WTC11 (cell line): ENCODE measurements at regions not wholly inside any gene's neighbourhood (a gene's known extent, or its start where the extent isn't known, plus 50 kb on each side); places are given as distances from the start of the nearest gene placed in this dataset.

Experiments
- ATAC-seq: fragments of 200-7000 bp; cut with Tn5 transposase; 2 replicates; pipeline ENCODE4 v1.10.0; 2021; ENCODE audit warnings: mild to moderate bottlenecking, moderate library complexity
- CTCF ChIA-PET: fragments of 300-600 bp; sonication (Branson Sonifier 250); formaldehyde crosslinking; loops from one replicate; lab custom pipeline; 2021; ENCODE audit warnings: antibody characterized with exemption; lab: Charles Lee
- POLR2A ChIA-PET: fragments of 350-600 bp; sonication (Branson Sonifier 250); formaldehyde crosslinking; loops from one replicate; lab custom pipeline; 2021; ENCODE audit warnings: antibody characterized with exemption; lab: Charles Lee
- DNase-seq: peaks from one replicate; pipeline ENCODE4 v3.0.0; 2021; ENCODE audit warnings: low spot score
- H3K27ac Mint-ChIP-seq: 2 replicates; pipeline ENCODE4 v1.8.0; 2021; ENCODE audit warnings: mixed read lengths
- H3K27me3 Mint-ChIP-seq: 2 replicates; pipeline ENCODE4 v1.8.0; 2021; ENCODE audit warnings: low read depth, mild to moderate bottlenecking, moderate library complexity, mixed read lengths
- H3K36me3 Mint-ChIP-seq: 2 replicates; pipeline ENCODE4 v1.8.0; 2021; ENCODE audit warnings: mixed read lengths
- H3K4me1 Mint-ChIP-seq: 2 replicates; pipeline ENCODE4 v1.8.0; 2022; ENCODE audit warnings: mixed read lengths
- H3K4me3 Mint-ChIP-seq: 2 replicates; pipeline ENCODE4 v1.8.0; 2021; ENCODE audit warnings: mild to moderate bottlenecking, moderate library complexity, mixed read lengths
- H3K9me3 Mint-ChIP-seq: 2 replicates; pipeline ENCODE4 v1.8.0; 2021; ENCODE audit warnings: mixed read lengths
- AR ChIP-seq: fragments of 250-450 bp; sonication (Bioruptor Pico); IDR thresholded peaks from 2 replicates; pipeline ENCODE4 v1.9.0; 2021; ENCODE audit warnings: mild to moderate bottlenecking
- ATF6 ChIP-seq: sonication (generic); formaldehyde crosslinking; IDR thresholded peaks from 2 replicates; pipeline ENCODE4 v1.8.1; 2023; ENCODE audit warnings: mild to moderate bottlenecking, missing genetic modification reagents
- CBFB ChIP-seq: sonication (generic); formaldehyde crosslinking; IDR thresholded peaks from 2 replicates; pipeline ENCODE4 v1.8.1; 2022; ENCODE audit warnings: mild to moderate bottlenecking, low read depth, missing genetic modification reagents
- FOXK1 ChIP-seq: sonication (generic); formaldehyde crosslinking; IDR thresholded peaks from 2 replicates; pipeline ENCODE4 v1.8.0; 2022; ENCODE audit warnings: mild to moderate bottlenecking, moderate library complexity, missing genetic modification reagents
- FOXP1 ChIP-seq: sonication (generic); formaldehyde crosslinking; IDR thresholded peaks from 2 replicates; pipeline ENCODE4 v1.8.0; 2022; ENCODE audit warnings: missing genetic modification reagents, mild to moderate bottlenecking, moderate library complexity, borderline replicate concordance
- GABPB1 ChIP-seq: sonication (generic); formaldehyde crosslinking; IDR thresholded peaks from 2 replicates; pipeline ENCODE4 v1.8.1; 2023; ENCODE audit warnings: mild to moderate bottlenecking, missing genetic modification reagents
- GTF2I ChIP-seq: fragments of 250-450 bp; sonication (Bioruptor Pico); conservative IDR thresholded peaks from 2 replicates; pipeline ENCODE4 v1.4.0; 2021; ENCODE audit warnings: mild to moderate bottlenecking
- IRF2 ChIP-seq: sonication (generic); formaldehyde crosslinking; IDR thresholded peaks from 2 replicates; pipeline ENCODE4 v1.8.0; 2022; ENCODE audit warnings: low read depth, missing genetic modification reagents, borderline replicate concordance
- MAX ChIP-seq: sonication (generic); formaldehyde crosslinking; IDR thresholded peaks from 2 replicates; pipeline ENCODE4 v1.8.0; 2022; ENCODE audit warnings: mild to moderate bottlenecking, missing genetic modification reagents
- PRDM15 ChIP-seq: sonication (generic); formaldehyde crosslinking; IDR thresholded peaks from 2 replicates; pipeline ENCODE4 v1.8.0; 2022; ENCODE audit warnings: missing genetic modification reagents
- PRRX2 ChIP-seq: fragments of 250-450 bp; sonication (Bioruptor Pico); IDR thresholded peaks from 2 replicates; pipeline ENCODE4 v1.8.0; 2021; ENCODE audit warnings: mild to moderate bottlenecking
- RELA ChIP-seq: sonication (generic); formaldehyde crosslinking; IDR thresholded peaks from 2 replicates; pipeline ENCODE4 v1.8.1; 2022; ENCODE audit warnings: missing genetic modification reagents, mild to moderate bottlenecking, borderline replicate concordance
- SMAD3 ChIP-seq: sonication (generic); formaldehyde crosslinking; IDR thresholded peaks from 2 replicates; pipeline ENCODE4 v1.8.0; 2022; ENCODE audit warnings: missing genetic modification reagents, mild to moderate bottlenecking, borderline replicate concordance
- TEAD1 ChIP-seq: sonication (generic); formaldehyde crosslinking; IDR thresholded peaks from 2 replicates; pipeline ENCODE4 v1.8.0; 2022; ENCODE audit warnings: mild to moderate bottlenecking, missing genetic modification reagents
- USF2 ChIP-seq: sonication (generic); formaldehyde crosslinking; IDR thresholded peaks from 2 replicates; pipeline ENCODE4 v1.8.1; 2023; ENCODE audit warnings: mild to moderate bottlenecking, missing genetic modification reagents, moderate library complexity
- ZNF121 ChIP-seq: sonication (generic); formaldehyde crosslinking; IDR thresholded peaks from 2 replicates; pipeline ENCODE4 v1.8.0; 2023; ENCODE audit warnings: missing genetic modification reagents
- ZNF138 ChIP-seq: sonication (generic); formaldehyde crosslinking; conservative IDR thresholded peaks from 2 replicates; pipeline ENCODE4 v1.8.1; 2022; ENCODE audit warnings: mild to moderate bottlenecking, moderate library complexity, missing genetic modification reagents
- ZNF263 ChIP-seq: sonication (generic); formaldehyde crosslinking; IDR thresholded peaks from 2 replicates; pipeline ENCODE4 v1.8.1; 2022; ENCODE audit warnings: low read depth, mild to moderate bottlenecking, moderate library complexity, missing genetic modification reagents
- ZNF425 ChIP-seq: fragments of 250-450 bp; sonication (Bioruptor Pico); conservative IDR thresholded peaks from 2 replicates; pipeline ENCODE4 v1.9.0; 2021; ENCODE audit warnings: mild to moderate bottlenecking
- ZNF671 ChIP-seq: fragments of 250-450 bp; sonication (Bioruptor Pico); IDR thresholded peaks from 2 replicates; pipeline ENCODE4 v1.8.0; 2021; ENCODE audit warnings: mild to moderate bottlenecking

- no peaks in the 10 kb centered on the region for H3K36me3 Mint-ChIP-seq
- H3K9me3 Mint-ChIP-seq = no peaks in the 10 kb centered on the region
- DNase-seq = no peak
- peaks cover 18% of the 10 kb centered on the region for H3K4me1 Mint-ChIP-seq
- CTCF ChIA-PET = no interaction called here
- ATAC-seq = no peak
- no peak overlapping the region for H3K4me3 Mint-ChIP-seq
- no peak for TF ChIP-seq ZNF121 (CRISPR knock-in tag)
- no peak for TF ChIP-seq PRDM15 (CRISPR knock-in tag)
- TF ChIP-seq ZNF671 = no peak
- no peak for TF ChIP-seq SMAD3 (CRISPR knock-in tag)
- TF ChIP-seq ZNF138 (CRISPR knock-in tag) = no peak
- TF ChIP-seq FOXP1 = no peak
- TF ChIP-seq USF2 (CRISPR knock-in tag) = no peak
- TF ChIP-seq, all 79 proteins: peak for 0
- 0 out of 2 replicates have a peak overlapping the region, but pooled peaks have one; percentile 57 for H3K27ac Mint-ChIP-seq
- no peaks in the 10 kb centered on the region for H3K27me3 Mint-ChIP-seq
- POLR2A ChIA-PET = interaction anchor here (0.6 kb wide), 1 partner anchor 59 kb away, joined by 3 read pairs; no protein-coding TSS in a partner anchor
Observed at GRCh38 chr7:433558-433957, 86.1 kb downstream of the PDGFA start.

- ChIA-PET CTCF (interaction anchor here (0.6 to 1.5 kb wide), 7 partner anchors 53 to 467 kb away, joined by 3 to 8 read pairs (median 3); no protein-coding TSS in a partner anchor), POLR2A (interaction anchor here (0.8 to 1.1 kb wide), 2 partner anchors 185 to 230 kb away, joined by 3 read pairs; no protein-coding TSS in a partner anchor)
- DNase-seq = peak; percentile 77
- TF ChIP-seq TEAD1 (peak; percentile 50; the same call in 1 of the 2 replicates), IRF2 (CRISPR knock-in tag) (no peak), FOXK1 (CRISPR knock-in tag) (peak; percentile 74; the same call in 1 of the 2 replicates), GTF2I (CRISPR knock-in tag) (no peak), ATF6 (CRISPR knock-in tag) (no peak), CBFB (CRISPR knock-in tag) (no peak), ZNF121 (CRISPR knock-in tag) (no peak), GABPB1 (CRISPR knock-in tag) (0 out of 2 replicates have a peak, but pooled peaks have one; percentile 19), ZNF425 (CRISPR knock-in tag) (no peak), RELA (CRISPR knock-in tag) (0 out of 2 replicates have a peak, but pooled peaks have one; percentile 22), AR (CRISPR knock-in tag) (no peak), PRRX2 (no peak), MAX (CRISPR knock-in tag) (0 out of 2 replicates have a peak, but pooled peaks have one; percentile 34), ZNF263 (CRISPR knock-in tag) (no peak)
- peak overlapping the region; percentile 30 for H3K4me3 Mint-ChIP-seq
- no peaks in the 10 kb centered on the region for H3K9me3 Mint-ChIP-seq
- ATAC-seq = peak; percentile 85
- H3K27me3 Mint-ChIP-seq = no peaks in the 10 kb centered on the region
- H3K4me1 Mint-ChIP-seq = peaks cover 18% of the 10 kb centered on the region
- no peaks in the 10 kb centered on the region for H3K36me3 Mint-ChIP-seq
- peak overlapping the region; percentile 98 for H3K27ac Mint-ChIP-seq
Observed at GRCh38 chr7:434891-435629, 84.6 kb downstream of the PDGFA start.
